ENCODE measurements at regions not wholly inside any gene's neighbourhood (a gene's known extent, or its start where the extent isn't known, plus 50 kb on each side); places are given as distances from the start of the nearest gene placed in this dataset.

- Histone ChIP-seq H3K36me3 (ENCODE audit: insufficient read depth) (no peaks in the 10 kb centered on the region), H3K4me3 (IDR thresholded peaks at IDR 0.05; ENCODE audit: insufficient read depth, low read depth, low read length) (no peak overlapping the region), H2AFZ (ENCODE audit: low read depth) (no peak overlapping the region), H3K27me3 (ENCODE audit: insufficient read depth, low read depth) (no peaks in the 10 kb centered on the region), H3K4me2 (no peak overlapping the region), H4K20me1 (ENCODE audit: insufficient read depth) (no peaks in the 10 kb centered on the region), H3K4me1 (ENCODE audit: low read depth, poor library complexity, severe bottlenecking) (no peaks in the 10 kb centered on the region), H3K27ac (no peak overlapping the region), H3K79me2 (ENCODE audit: insufficient read depth, low read depth) (no peaks in the 10 kb centered on the region), H3K9ac (no peak overlapping the region)
- TF ChIP-seq CTCF (conservative IDR thresholded peaks at IDR 0.05; ENCODE audit: low read depth, low read length) = no peak
Measured at GRCh38 chr7:46220066-46220630, 299.1 kb upstream of the IGFBP3 start.

- H3K27me3 ChIP-seq (ENCODE audit: insufficient read depth, low read depth) = no peaks in the 10 kb centered on the region
- H3K4me3 ChIP-seq (IDR thresholded peaks at IDR 0.05; ENCODE audit: insufficient read depth, low read depth, low read length) = no peak overlapping the region
- H3K27ac ChIP-seq = no peak overlapping the region
- H3K4me1 ChIP-seq (ENCODE audit: low read depth, poor library complexity, severe bottlenecking) = no peaks in the 10 kb centered on the region
- no peak overlapping the region for H3K4me2 ChIP-seq
- H3K79me2 ChIP-seq (ENCODE audit: insufficient read depth, low read depth) = no peaks in the 10 kb centered on the region
- H3K36me3 ChIP-seq (ENCODE audit: insufficient read depth) = no peaks in the 10 kb centered on the region
- H3K9ac ChIP-seq = no peak overlapping the region
- no peak overlapping the region for H2AFZ ChIP-seq (ENCODE audit: low read depth)
- no peak for TF ChIP-seq CTCF (conservative IDR thresholded peaks at IDR 0.05; ENCODE audit: low read depth, low read length)
- H4K20me1 ChIP-seq (ENCODE audit: insufficient read depth) = no peaks in the 10 kb centered on the region
Measured at GRCh38 chr7:46218461-46219200, 297.6 kb upstream of the IGFBP3 start.

- Histone ChIP-seq H4K20me1 (ENCODE audit: insufficient read depth) (no peaks in the 10 kb centered on the region), H3K9ac (no peak overlapping the region), H3K27ac (no peak overlapping the region), H3K36me3 (ENCODE audit: insufficient read depth) (no peaks in the 10 kb centered on the region), H3K4me1 (ENCODE audit: low read depth, poor library complexity, severe bottlenecking) (no peaks in the 10 kb centered on the region), H3K4me3 (IDR thresholded peaks at IDR 0.05; ENCODE audit: insufficient read depth, low read depth, low read length) (no peak overlapping the region), H3K27me3 (ENCODE audit: insufficient read depth, low read depth) (no peaks in the 10 kb centered on the region), H3K4me2 (no peak overlapping the region), H2AFZ (ENCODE audit: low read depth) (no peak overlapping the region), H3K79me2 (ENCODE audit: insufficient read depth, low read depth) (no peaks in the 10 kb centered on the region)
- no peak for TF ChIP-seq CTCF (conservative IDR thresholded peaks at IDR 0.05; ENCODE audit: low read depth, low read length)
Measured at GRCh38 chr7:46215987-46216567, 295.0 kb upstream of the IGFBP3 start.

DNA sequence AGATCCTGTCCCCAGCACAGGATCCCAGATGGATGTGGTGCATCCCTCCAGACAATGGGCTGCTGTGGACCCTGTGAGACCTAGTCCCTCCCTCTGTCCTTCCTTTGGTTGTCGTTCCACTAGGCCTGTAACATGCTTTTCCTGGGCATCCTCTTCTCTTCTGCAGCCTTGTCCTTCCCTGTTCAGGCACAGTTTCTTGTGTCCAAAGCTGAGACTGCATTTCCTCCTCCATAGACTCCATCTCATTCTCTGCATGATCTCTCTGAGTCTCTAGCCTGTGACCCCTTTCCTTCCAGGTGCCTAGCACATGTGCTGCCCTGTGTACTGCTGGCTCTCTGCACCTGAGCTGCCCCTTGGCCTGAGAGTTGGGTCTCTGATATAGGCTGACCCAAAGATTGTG, 293.5 kb upstream of the IGFBP3 start:
- H3K79me2 ChIP-seq (ENCODE audit: insufficient read depth, low read depth) = no peaks in the 10 kb centered on the region
- H3K27ac ChIP-seq = no peak overlapping the region
- H3K4me1 ChIP-seq (ENCODE audit: low read depth, poor library complexity, severe bottlenecking) = no peaks in the 10 kb centered on the region
- no peak overlapping the region for H3K4me2 ChIP-seq
- no peak overlapping the region for H2AFZ ChIP-seq (ENCODE audit: low read depth)
- no peaks in the 10 kb centered on the region for H3K36me3 ChIP-seq (ENCODE audit: insufficient read depth)
- no peaks in the 10 kb centered on the region for H3K27me3 ChIP-seq (ENCODE audit: insufficient read depth, low read depth)
- H3K4me3 ChIP-seq (IDR thresholded peaks at IDR 0.05; ENCODE audit: insufficient read depth, low read depth, low read length) = no peak overlapping the region
- H3K9ac ChIP-seq = no peak overlapping the region
- no peak for TF ChIP-seq CTCF (conservative IDR thresholded peaks at IDR 0.05; ENCODE audit: low read depth, low read length)
- no peaks in the 10 kb centered on the region for H4K20me1 ChIP-seq (ENCODE audit: insufficient read depth)
